ENCODE measurements at regions not wholly inside any gene's neighbourhood (a gene's known extent, or its start where the extent isn't known, plus 50 kb on each side); places are given as distances from the start of the nearest gene placed in this dataset. TPM values are rescaled to one million over a fixed set of nuclear protein-coding genes. Genes with fewer than 3 reads are reported as not detected.

Small RNA genes in the stretch of these regions (small RNA-seq; reads per million reads assigned to genes)
- gene AL365265.1: not detected

Data from ovary (tissue), 1 donor.